ENCODE measurements at regions not wholly inside any gene's neighbourhood (a gene's known extent, or its start where the extent isn't known, plus 50 kb on each side); places are given as distances from the start of the nearest gene placed in this dataset.

- TF ChIP-seq, protein P1, sequence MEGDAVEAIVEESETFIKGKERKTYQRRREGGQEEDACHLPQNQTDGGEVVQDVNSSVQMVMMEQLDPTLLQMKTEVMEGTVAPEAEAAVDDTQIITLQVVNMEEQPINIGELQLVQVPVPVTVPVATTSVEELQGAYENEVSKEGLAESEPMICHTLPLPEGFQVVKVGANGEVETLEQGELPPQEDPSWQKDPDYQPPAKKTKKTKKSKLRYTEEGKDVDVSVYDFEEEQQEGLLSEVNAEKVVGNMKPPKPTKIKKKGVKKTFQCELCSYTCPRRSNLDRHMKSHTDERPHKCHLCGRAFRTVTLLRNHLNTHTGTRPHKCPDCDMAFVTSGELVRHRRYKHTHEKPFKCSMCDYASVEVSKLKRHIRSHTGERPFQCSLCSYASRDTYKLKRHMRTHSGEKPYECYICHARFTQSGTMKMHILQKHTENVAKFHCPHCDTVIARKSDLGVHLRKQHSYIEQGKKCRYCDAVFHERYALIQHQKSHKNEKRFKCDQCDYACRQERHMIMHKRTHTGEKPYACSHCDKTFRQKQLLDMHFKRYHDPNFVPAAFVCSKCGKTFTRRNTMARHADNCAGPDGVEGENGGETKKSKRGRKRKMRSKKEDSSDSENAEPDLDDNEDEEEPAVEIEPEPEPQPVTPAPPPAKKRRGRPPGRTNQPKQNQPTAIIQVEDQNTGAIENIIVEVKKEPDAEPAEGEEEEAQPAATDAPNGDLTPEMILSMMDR (IDR thresholded peaks at IDR 0.05), result no peak
- Histone ChIP-seq H3K9me3 (no peaks in the 10 kb centered on the region), H3K36me3 (ENCODE audit: insufficient read depth in 1 of 2, low read depth in 1 of 2) (no peaks in the 10 kb centered on the region), H3K4me3 (no peak overlapping the region), H3K27me3 (ENCODE audit: insufficient read depth in 3 of 3, low read length in 2 of 3) (no peaks in the 10 kb centered on the region), H3K27ac (no peak overlapping the region), H3K4me1 (no peaks in the 10 kb centered on the region)
- DNase-seq, result no peak
- ATAC-seq, result no peak
- WGBS, 3 donors, result 0 to 2% (median 0%) methylated on average over 1 of the region's 1 CpG
- intact Hi-C loops (cut with DNase I), result no loop called here
Observed at GRCh38 chr9:1300941-1301340, 250.8 kb downstream of the DMRT2 start.

DNA sequence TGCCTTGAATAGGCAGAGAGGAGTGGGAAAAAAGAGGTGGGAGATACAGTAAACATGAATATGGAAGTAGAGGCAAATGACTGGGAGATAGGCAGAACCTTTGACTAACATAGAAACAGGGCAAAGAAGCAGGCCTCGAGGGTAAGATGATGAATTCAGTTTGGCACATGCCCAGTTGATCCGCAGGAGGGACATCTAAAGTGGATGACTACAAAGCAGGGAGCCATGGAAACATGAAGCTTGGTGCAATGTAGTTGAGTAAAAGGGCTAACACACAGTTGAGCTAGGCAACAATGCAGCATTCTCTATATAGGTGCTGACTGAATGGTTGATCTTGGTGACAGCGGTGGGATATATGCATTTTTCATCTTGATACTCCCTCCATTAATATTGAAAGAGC lies 253.8 kb downstream of the DMRT2 start:
- 76 to 82% (median 81%) methylated on average over 3 of the region's 3 CpGs for WGBS, 3 donors
- ATAC-seq (no peak), DNase-seq (no peak)
- Histone ChIP-seq H3K27me3 (ENCODE audit: insufficient read depth in 3 of 3, low read length in 2 of 3) (no peaks in the 10 kb centered on the region), H3K4me3 (no peak overlapping the region), H3K36me3 (ENCODE audit: insufficient read depth in 1 of 2, low read depth in 1 of 2) (no peaks in the 10 kb centered on the region), H3K4me1 (no peaks in the 10 kb centered on the region), H3K9me3 (no peaks in the 10 kb centered on the region), H3K27ac (no peak overlapping the region)
- TF ChIP-seq, protein P1 (IDR thresholded peaks at IDR 0.05), result no peak
- intact Hi-C loops (cut with DNase I), result no loop called here

- H3K4me3 ChIP-seq, result no peak overlapping the region
- H3K27ac ChIP-seq, result no peak overlapping the region
- no peaks in the 10 kb centered on the region for H3K27me3 ChIP-seq (ENCODE audit: insufficient read depth in 3 of 3, low read length in 2 of 3)
- H3K36me3 ChIP-seq (ENCODE audit: insufficient read depth in 1 of 2, low read depth in 1 of 2), result no peaks in the 10 kb centered on the region
- ATAC-seq, result no peak
- intact Hi-C loops (cut with DNase I), result no loop called here
- WGBS, 3 donors, result 87 to 93% (median 91%) methylated on average over 2 of the region's 2 CpGs
- H3K9me3 ChIP-seq, result no peaks in the 10 kb centered on the region
- H3K4me1 ChIP-seq, result no peaks in the 10 kb centered on the region
- DNase-seq, result no peak
- TF ChIP-seq, protein P1 (IDR thresholded peaks at IDR 0.05), result no peak
Observed at GRCh38 chr9:1311462-1312042, 261.4 kb downstream of the DMRT2 start.

GRCh38 chr9:1319436-1319835 lies 269.3 kb downstream of the DMRT2 start:
- intact Hi-C loops (cut with DNase I), result no loop called here
- TF ChIP-seq, protein P1 (IDR thresholded peaks at IDR 0.05), result no peak
- Histone ChIP-seq H3K4me3 (no peak overlapping the region), H3K27me3 (ENCODE audit: insufficient read depth in 3 of 3, low read length in 2 of 3) (no peaks in the 10 kb centered on the region), H3K9me3 (no peaks in the 10 kb centered on the region), H3K36me3 (ENCODE audit: insufficient read depth in 1 of 2, low read depth in 1 of 2) (no peaks in the 10 kb centered on the region), H3K4me1 (no peaks in the 10 kb centered on the region), H3K27ac (no peak overlapping the region)
- DNase-seq (no peak), ATAC-seq (no peak)
- 37 to 44% (median 39%) methylated on average over 4 of the region's 4 CpGs for WGBS, 3 donors

- H3K36me3 ChIP-seq (ENCODE audit: insufficient read depth in 1 of 2, low read depth in 1 of 2), result no peaks in the 10 kb centered on the region
- H3K9me3 ChIP-seq, result no peaks in the 10 kb centered on the region
- TF ChIP-seq, protein P1 (IDR thresholded peaks at IDR 0.05), result no peak
- DNase-seq (no peak), ATAC-seq (no peak)
- no peak overlapping the region for H3K4me3 ChIP-seq
- no peaks in the 10 kb centered on the region for H3K27me3 ChIP-seq (ENCODE audit: insufficient read depth in 3 of 3, low read length in 2 of 3)
- WGBS, 3 donors, result 43 to 60% (median 45%) methylated on average over 5 of the region's 5 CpGs
- intact Hi-C loops (cut with DNase I), result no loop called here
- no peak overlapping the region for H3K27ac ChIP-seq
- H3K4me1 ChIP-seq, result no peaks in the 10 kb centered on the region
Observed at GRCh38 chr9:1320051-1320557, 269.9 kb downstream of the DMRT2 start.
